ENCODE measurements at regions not wholly inside any gene's neighbourhood (a gene's known extent, or its start where the extent isn't known, plus 50 kb on each side); places are given as distances from the start of the nearest gene placed in this dataset.
"Not testable (repeated sequence)": the region's sequence is repeated elsewhere in the genome, so short reads cannot be mapped to it uniquely, and the experiment has no call there.

DNA sequence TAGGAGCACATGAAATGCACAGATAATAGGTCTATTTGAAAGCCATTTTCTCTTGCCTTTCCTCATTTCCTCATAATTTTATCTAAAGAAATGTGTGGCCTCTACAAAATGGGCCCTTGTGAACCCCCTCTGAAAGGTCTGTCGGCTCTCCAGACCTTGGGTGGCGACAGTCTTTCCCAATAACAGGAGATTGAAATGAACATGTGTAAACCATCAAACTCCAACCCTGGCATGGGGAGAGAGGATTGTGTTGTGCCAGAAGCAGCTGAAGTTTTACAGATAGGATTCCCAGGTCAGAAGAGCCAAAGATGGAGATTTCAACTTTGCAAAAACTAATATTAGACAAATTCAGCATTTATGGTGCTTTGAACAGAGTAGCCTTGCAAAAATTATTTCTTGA is 277.1 kb upstream of the ECI2 start:
- in situ Hi-C loops (cut with HindIII; ENCODE audit: low pct_unique_long_range_greater_than_20kb, low sequenced_read_pairs) = no loop called here
- POLR2A ChIA-PET = no interaction called here

GRCh38 chr6:4412077-4412476 is 276.7 kb upstream of the ECI2 start:
- ATAC-seq (no peak), DNase-seq (ENCODE audit: low read depth, low spot score) (no peak)
- no peak overlapping the region for H3K27ac ChIP-seq (ENCODE audit: low read length)
- no peak overlapping the region for H3K4me3 ChIP-seq (ENCODE audit: low read depth in 2 of 2, low read length in 2 of 2)
- no peaks in the 10 kb centered on the region for H3K9me3 ChIP-seq (ENCODE audit: control insufficient read depth, insufficient read depth, low read depth, low read length)
- intact Hi-C loops (cut with micrococcal nuclease; ENCODE audit: unreplicated experiment) (no loop called here), in situ Hi-C loops (cut with HindIII; ENCODE audit: low pct_unique_long_range_greater_than_20kb, low sequenced_read_pairs) (no loop called here)
- ChIA-PET CTCF (no interaction called here), POLR2A (no interaction called here)
- H3K27me3 ChIP-seq (ENCODE audit: control insufficient read depth, insufficient read depth, low read length) = no peaks in the 10 kb centered on the region
- no peaks in the 10 kb centered on the region for H3K4me1 ChIP-seq (ENCODE audit: control insufficient read depth, insufficient read depth, low read length)
- H3K36me3 ChIP-seq (ENCODE audit: control insufficient read depth, insufficient read depth, low read length) = no peaks in the 10 kb centered on the region
- BruUV-seq (replicated peaks) = no TSS peak
- TF ChIP-seq SIN3A (IDR thresholded peaks at IDR 0.05; ENCODE audit: borderline replicate concordance, insufficient read depth, low read depth, low read length) (no peak), CTCF (IDR thresholded peaks at IDR 0.05) (no peak), TCF7L2 (IDR thresholded peaks at IDR 0.05; ENCODE audit: low read depth, low read length) (no peak), POLR2AphosphoS5 (IDR thresholded peaks at IDR 0.05; ENCODE audit: low read depth, low read length) (no peak)
- TF ChIP-seq, protein P1, sequence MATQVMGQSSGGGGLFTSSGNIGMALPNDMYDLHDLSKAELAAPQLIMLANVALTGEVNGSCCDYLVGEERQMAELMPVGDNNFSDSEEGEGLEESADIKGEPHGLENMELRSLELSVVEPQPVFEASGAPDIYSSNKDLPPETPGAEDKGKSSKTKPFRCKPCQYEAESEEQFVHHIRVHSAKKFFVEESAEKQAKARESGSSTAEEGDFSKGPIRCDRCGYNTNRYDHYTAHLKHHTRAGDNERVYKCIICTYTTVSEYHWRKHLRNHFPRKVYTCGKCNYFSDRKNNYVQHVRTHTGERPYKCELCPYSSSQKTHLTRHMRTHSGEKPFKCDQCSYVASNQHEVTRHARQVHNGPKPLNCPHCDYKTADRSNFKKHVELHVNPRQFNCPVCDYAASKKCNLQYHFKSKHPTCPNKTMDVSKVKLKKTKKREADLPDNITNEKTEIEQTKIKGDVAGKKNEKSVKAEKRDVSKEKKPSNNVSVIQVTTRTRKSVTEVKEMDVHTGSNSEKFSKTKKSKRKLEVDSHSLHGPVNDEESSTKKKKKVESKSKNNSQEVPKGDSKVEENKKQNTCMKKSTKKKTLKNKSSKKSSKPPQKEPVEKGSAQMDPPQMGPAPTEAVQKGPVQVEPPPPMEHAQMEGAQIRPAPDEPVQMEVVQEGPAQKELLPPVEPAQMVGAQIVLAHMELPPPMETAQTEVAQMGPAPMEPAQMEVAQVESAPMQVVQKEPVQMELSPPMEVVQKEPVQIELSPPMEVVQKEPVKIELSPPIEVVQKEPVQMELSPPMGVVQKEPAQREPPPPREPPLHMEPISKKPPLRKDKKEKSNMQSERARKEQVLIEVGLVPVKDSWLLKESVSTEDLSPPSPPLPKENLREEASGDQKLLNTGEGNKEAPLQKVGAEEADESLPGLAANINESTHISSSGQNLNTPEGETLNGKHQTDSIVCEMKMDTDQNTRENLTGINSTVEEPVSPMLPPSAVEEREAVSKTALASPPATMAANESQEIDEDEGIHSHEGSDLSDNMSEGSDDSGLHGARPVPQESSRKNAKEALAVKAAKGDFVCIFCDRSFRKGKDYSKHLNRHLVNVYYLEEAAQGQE (IDR thresholded peaks at IDR 0.05; ENCODE audit: insufficient read depth in 1 of 2, low read depth in 2 of 2, low read length in 1 of 2) = no peak

More for the DNA sequence above, 277.1 kb upstream of the ECI2 start:
- intact Hi-C loops (cut with micrococcal nuclease; ENCODE audit: unreplicated experiment) = no loop called here
- H3K4me3 ChIP-seq (ENCODE audit: low read depth in 2 of 2, low read length in 2 of 2) = no peak overlapping the region
- BruUV-seq (replicated peaks) = no TSS peak
- H3K4me1 ChIP-seq (ENCODE audit: control insufficient read depth, insufficient read depth, low read length) = no peaks in the 10 kb centered on the region
- DNase-seq (ENCODE audit: low read depth, low spot score) (no peak), ATAC-seq (no peak)
- TF ChIP-seq CTCF (IDR thresholded peaks at IDR 0.05) (no peak), TCF7L2 (IDR thresholded peaks at IDR 0.05; ENCODE audit: low read depth, low read length) (no peak), SIN3A (IDR thresholded peaks at IDR 0.05; ENCODE audit: borderline replicate concordance, insufficient read depth, low read depth, low read length) (no peak), POLR2AphosphoS5 (IDR thresholded peaks at IDR 0.05; ENCODE audit: low read depth, low read length) (no peak)
- TF ChIP-seq, protein P1 (IDR thresholded peaks at IDR 0.05; ENCODE audit: insufficient read depth in 1 of 2, low read depth in 2 of 2, low read length in 1 of 2) = no peak
- H3K27me3 ChIP-seq (ENCODE audit: control insufficient read depth, insufficient read depth, low read length) = no peaks in the 10 kb centered on the region
- no peaks in the 10 kb centered on the region for H3K9me3 ChIP-seq (ENCODE audit: control insufficient read depth, insufficient read depth, low read depth, low read length)
- CTCF ChIA-PET = no interaction called here
- H3K36me3 ChIP-seq (ENCODE audit: control insufficient read depth, insufficient read depth, low read length) = no peaks in the 10 kb centered on the region
- H3K27ac ChIP-seq (ENCODE audit: low read length) = no peak overlapping the region

DNA sequence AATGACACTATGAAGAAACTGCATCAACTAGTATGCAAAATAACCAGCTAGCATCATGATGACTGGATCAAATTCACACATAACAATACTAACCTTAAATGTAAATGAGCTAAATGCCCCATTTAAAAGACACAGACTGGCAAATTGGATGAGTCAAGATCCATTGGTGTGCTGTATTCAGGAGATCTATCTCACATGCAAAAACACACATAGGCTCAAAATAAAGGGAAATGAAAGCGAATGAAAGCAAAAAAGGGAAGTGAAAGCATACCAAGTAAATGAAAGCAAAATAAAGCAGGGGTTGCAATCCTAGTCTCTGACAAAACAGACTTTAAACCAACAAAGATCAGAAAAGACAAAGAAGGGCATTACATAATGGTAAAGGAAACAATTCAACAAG is 272.3 kb upstream of the ECI2 start:
- H3K4me1 ChIP-seq (ENCODE audit: control insufficient read depth, insufficient read depth, low read length); H3K4me3 ChIP-seq (ENCODE audit: low read depth in 2 of 2, low read length in 2 of 2); H3K27me3 ChIP-seq (ENCODE audit: control insufficient read depth, insufficient read depth, low read length); H3K27ac ChIP-seq (ENCODE audit: low read length); POLR2A ChIA-PET; H3K9me3 ChIP-seq (ENCODE audit: control insufficient read depth, insufficient read depth, low read depth, low read length); CTCF ChIA-PET; DNase-seq (ENCODE audit: low read depth, low spot score); intact Hi-C loops (cut with micrococcal nuclease; ENCODE audit: unreplicated experiment); H3K36me3 ChIP-seq (ENCODE audit: control insufficient read depth, insufficient read depth, low read length); BruUV-seq (replicated peaks); ATAC-seq; in situ Hi-C loops (cut with HindIII; ENCODE audit: low pct_unique_long_range_greater_than_20kb, low sequenced_read_pairs): not testable (repeated sequence)

Measured in Panc1 (cell line).